GM21528 (cell line): ENCODE measurements at regions not wholly inside any gene's neighbourhood (a gene's known extent, or its start where the extent isn't known, plus 50 kb on each side); places are given as distances from the start of the nearest gene placed in this dataset.
"Not testable (repeated sequence)": the region's sequence is repeated elsewhere in the genome, so short reads cannot be mapped to it uniquely, and the experiment has no call there.

Experiments
- ATAC-seq: cut with Tn5 transposase; IDR thresholded peaks from one replicate; pipeline ENCODE4 v1.9.1; 2021; ENCODE audit warnings: mild to moderate bottlenecking, moderate library complexity; ENCODE audit not compliant: unreplicated experiment, low FRiP score

DNA sequence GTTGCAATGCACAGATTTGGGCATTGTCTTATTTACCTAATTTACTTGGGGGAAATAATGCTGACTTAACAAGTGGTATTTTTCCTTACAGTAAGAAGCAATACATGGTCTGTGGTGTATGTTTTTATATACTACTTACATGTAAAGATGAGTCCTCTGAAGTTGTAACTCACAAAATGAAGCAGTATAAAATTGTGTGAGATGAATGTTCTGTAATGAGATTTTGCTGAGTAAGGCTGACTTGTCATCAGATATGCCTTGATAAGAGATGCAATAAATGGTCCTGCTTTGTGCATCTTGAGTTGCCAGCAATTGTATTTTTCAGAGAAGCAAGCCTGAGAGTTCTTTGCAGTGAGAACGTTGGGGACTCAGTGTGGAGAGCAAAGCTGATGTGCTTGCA, 92.2 kb upstream of the GNAQ start:
- no peak for ATAC-seq

DNA sequence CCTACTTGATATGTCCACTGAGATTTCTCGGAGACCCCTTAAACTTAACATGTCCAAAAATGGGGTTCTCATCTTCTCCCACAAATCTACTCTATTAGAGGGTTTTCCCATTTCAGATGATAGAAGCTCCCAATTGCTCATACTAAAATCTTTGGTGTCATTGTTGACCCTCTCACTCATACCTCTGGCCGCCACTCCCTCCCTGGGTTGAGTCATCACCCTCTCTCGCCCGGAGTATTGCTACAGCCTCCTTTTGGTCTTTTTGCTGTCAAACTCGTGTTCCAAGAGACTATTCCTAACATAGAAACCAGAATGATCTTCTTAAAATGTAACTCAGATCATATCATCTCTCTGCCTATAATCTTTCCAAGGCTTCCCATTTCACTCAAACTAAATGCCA, 91.0 kb upstream of the GNAQ start:
- no peak for ATAC-seq

DNA sequence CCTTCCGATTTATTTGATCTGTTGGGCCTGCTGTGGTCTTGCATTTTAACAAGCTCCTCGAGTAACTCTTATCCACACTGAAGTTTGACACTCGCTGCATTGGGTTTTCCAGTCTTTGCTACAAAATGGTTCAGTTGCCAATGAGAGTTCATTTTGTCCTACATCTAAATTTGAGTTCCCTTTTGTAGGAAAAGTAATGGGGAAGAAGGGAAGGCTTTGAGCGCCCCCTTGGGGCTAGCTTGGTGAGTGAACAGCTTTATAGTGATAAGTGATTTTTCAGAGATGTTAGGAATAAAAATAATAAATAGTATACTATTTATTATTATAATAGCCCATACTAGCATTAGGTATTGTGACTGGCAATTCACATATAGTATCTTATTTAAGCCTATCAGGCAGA, 89.9 kb upstream of the GNAQ start:
- no peak for ATAC-seq

DNA sequence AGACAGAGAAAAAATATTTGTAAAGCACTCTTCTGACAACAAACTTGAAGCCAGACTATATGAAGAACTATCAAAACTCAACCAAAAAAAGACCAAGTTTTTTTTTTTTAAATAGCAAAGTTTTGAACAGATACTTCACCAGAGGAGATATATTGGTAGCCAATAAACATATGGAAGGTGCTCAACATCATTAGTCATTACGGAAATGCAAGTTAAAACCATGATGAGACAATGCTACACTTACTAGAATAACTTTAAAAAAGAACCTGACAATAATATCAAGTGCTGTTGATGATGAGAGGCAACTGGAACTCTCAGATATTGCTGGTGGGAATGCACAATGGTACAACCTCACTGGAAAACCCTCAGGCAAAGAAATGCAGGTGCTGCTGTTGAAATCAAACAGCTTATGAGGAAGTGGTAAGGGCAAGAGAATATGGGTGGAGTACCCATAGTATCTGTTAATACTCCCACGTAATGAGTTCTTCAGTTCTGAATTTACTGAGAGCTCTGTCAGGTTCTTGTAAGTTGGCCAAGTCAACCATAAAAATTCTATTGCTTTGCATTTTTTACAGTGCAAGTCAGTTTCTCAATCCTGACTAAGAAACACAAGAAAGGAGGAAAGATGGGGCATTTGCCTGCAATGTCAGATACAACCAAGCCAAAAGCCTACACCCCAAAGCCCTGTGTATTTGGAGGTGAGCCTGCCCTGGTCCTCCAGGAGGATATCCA, 87.3 kb upstream of the GNAQ start:
- ATAC-seq, result peak; percentile 86

DNA sequence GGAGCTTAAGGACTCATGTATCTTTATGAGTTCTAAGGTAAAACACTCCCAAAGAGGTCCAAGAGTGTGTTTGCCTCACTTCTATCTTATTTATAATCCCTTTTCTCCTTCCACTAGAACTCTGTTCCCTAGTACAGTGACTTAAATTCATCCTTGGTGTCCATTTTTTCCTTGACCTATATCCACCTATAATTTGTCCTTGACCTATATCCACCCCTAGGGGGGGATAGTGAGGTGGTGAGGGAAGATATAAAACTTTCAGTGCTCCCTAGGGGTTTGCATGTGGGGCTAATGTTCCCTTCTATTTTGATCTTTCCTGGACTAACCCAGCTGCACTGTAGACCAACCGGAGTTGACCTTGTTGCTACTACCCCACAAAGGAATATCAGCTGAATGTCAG, 83.5 kb upstream of the GNAQ start:
- ATAC-seq, result no peak

DNA sequence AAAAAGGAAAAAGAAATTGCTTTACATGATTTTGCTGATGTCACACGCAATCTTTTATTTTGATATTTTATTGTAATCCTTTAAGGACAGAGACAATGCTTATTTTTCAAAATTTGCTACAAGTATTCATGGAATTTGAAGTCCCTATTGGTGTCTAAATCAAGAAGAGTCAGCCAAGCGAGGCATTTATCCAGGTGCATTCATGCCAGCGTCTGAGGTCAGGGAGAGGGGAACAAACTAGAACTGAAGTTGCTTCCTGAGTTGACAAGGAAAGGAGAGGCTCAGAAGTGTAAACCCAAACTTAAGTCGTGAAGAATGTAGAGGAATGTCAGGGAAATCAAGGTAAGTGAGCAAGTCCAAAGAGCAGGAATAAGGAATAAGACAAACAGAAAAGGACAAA, 83.0 kb upstream of the GNAQ start:
- no peak for ATAC-seq

DNA sequence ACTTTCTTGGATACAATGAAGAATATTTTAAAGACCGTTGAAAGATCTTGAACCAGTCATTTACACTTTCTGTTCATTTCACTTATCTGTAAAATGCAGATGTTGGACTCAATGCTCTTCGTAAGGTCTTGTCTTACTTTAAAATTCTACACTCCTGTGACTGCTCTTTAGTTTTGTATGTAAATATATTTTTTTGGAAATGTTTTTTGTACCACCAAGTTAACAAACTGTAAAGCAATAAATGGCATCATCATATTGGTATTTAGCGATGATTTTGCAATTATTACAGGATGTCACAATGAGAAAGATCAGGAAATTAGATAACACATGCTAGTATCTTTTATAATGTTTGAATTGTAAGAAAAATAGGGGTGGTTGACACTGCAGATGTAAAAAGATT, 80.8 kb upstream of the GNAQ start:
- ATAC-seq, result no peak

DNA sequence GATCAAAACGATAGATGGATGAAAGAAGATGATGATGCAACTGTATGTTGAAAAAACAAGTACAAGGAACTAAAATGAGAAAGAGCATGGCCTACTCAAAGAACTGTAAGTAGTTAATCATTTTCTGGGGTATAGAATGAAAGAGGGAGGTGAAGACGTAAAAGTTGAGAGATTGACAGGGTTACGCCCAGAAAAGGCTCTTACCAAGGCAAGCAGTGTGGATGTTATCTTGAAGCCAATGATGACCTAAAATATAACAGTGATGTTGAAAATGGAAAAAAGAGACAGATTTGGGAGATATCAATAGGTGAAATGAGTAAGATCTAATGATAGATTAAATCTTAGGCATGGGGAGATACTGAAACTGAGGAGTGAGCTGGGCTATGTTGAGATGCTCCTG, 80.4 kb upstream of the GNAQ start:
- ATAC-seq, result no peak

DNA sequence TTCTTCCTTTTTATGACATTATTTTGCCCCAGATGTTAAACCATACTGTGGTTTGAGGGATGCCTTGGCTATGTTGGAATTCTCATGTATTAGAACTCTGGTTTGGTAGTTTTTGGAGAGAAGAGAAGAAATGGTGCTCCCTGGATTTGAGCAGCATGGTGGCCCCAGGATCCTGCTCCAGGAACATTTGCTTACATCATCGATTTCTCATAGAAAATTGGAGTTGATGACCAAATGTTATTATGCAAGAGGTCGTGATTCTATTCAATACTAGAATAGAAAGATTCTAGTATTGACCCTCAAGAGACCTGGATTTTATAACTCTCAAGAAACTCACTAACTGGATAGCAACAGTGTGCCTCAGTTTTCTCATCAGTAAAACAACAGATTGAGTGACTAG, 77.5 kb upstream of the GNAQ start:
- no peak for ATAC-seq

DNA sequence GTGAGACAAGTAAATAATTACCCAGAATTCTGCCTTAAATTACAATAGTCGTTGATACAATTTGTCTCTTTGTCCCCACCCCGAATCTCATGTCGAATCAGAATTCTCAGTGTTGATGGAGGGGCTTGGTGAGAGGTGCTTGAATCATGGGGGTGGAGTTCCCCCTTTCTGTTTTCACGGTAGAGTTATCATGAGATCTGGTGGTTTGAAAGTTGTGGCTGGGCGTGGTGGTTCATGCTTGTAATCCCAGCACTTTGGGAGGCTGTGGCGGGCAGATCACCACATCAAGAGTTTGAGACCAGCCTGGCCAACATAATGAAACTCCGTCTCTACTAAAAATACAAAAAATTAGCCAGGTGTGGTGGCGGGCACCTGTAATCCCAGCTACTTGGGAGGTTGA, 75.0 kb upstream of the GNAQ start:
- not testable (repeated sequence) for ATAC-seq

DNA sequence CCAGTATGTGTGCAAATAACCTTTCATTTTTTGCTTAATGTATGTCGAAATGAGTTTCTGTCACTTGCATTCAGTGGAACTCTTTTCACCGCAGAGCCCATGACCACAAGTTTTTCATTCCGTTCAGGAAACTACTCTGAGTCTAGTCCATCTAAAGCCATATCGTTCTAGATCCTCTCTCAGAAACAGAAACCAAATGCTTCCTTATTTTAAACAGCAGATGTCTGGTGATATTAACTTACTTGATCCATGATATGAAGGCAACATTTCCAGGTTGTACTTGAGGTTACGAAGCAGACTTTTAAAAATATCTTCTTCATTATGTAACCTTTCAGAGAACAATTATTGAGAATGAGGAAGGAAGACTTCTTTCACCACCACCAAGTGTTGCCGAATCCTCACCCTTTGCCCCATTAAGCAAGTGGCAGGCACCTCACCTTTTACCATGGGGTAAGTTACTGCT, 72.4 kb upstream of the GNAQ start:
- ATAC-seq, result peak; percentile 76

DNA sequence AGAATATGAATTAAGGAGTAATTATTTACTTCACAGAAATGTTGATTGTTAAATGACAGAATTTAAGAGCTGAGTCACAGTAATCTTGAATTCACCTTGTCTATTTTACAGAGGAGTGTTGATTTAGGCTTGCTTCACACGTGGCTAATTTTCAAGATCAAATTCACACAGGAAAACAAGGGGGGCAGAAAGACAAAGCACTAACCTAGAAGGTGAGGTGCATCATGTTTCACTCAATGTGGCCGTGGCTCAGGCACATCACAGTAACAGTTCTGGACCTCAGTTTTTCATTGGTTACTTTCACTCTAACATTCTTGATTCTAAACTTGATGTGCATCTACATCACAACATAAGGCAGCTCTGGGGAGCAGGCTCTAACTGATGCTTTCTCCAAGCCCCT, 69.6 kb upstream of the GNAQ start:
- ATAC-seq, result no peak

DNA sequence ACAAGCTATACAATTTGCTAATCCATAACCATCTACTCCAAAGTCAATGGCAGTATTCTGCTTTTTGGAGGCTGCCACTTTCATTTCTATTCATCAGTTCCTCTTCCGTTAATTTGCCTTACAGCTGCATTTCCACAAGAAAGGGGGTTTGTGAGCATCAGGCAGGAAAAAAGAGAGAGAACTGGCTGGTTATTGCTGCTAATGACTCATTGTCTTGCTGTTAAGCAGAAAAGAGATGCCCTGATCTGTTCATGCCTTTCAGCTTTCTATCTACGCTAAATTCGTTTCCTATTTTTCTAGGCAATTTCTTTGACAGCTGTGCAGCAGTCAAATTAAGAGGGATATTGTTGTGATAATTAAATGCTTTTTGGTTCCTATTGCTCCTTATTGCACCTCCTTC, 65.9 kb upstream of the GNAQ start:
- ATAC-seq, result no peak

DNA sequence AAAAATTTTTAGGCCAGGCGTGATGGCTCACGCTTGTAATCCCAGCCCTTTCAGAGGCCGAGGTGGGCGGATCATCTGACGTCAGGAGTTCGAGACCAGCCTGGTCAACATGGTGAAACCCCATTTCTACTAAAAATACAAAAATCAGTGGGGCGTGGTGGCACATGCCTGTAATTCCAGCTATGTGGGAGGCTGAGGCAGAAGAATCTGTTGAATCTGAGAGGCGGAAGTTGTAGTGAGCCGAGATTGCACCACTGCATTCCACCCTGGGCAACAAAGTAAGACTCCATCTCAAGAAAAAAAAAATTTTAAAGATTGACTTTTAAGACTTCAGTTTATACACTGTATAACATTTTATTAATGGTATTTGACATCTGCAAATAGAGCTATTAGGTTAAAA, 60.1 kb upstream of the GNAQ start:
- ATAC-seq, result no peak

DNA sequence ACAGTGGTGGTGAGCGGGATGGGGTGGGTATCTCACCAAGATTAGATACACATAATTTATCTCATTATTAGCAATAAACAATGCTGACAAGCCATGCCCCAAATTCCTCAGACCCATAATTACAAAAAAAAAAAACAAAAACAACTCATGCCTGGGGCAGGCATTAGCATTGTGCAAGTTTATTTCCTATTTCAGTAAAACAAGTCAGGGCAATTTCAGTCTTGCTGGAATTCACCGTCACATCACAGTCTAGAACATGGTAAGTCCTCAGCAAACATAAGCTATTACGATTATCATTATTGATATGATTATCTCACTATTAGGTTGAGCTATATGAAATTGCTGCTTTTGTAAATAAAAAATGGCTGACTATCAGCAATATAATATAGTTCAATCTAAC, 57.5 kb upstream of the GNAQ start:
- ATAC-seq, result no peak

DNA sequence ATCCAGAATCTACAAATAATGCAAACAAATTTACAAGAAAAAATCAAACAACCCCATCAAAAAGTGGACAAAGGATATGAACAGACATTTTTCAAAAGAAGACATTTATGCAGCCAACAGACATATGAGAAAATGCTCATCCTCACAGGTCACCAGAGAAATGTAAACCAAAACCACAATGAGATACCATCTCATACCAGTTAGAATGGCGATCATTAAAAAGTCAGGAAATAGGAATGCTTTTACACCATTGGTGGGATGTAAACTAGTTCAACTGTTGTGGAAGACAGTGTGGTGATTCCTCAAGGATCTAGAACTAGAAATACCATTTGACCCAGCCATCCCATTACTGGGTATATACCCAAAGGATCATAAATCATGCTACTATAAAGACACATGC, 56.6 kb upstream of the GNAQ start:
- ATAC-seq, result not testable (repeated sequence)
